Astrocyte (in vitro differentiated cells and primary cell): ENCODE measurements at regions not wholly inside any gene's neighbourhood (a gene's known extent, or its start where the extent isn't known, plus 50 kb on each side); places are given as distances from the start of the nearest gene placed in this dataset.

Source experiments
- DNase-seq: peaks from one replicate; pipeline ENCODE4 v3.0.0-alpha.2; 2010; ENCODE audit warnings: low read depth
- FAIRE-seq: peaks from 2 replicates; lab custom pipeline; 2011; peaks lifted over from hg19 to GRCh38; lab: Jason Lieb, UNC
- H2AFZ ChIP-seq: 2 replicates; pipeline ENCODE4 v1.6.0; 2012; ENCODE audit warnings: low read depth, low read length, inconsistent platforms
- H3K27ac ChIP-seq: 2 replicates; pipeline ENCODE4 v1.5.1; 2011; ENCODE audit warnings: low read depth, low read length, inconsistent platforms
- H3K27me3 ChIP-seq: 2 replicates; pipeline ENCODE4 v1.6.0; 2011; ENCODE audit warnings: low read length, inconsistent platforms; ENCODE audit not compliant: insufficient read depth
- H3K36me3 ChIP-seq: 2 replicates; pipeline ENCODE4 v1.5.1; 2011; ENCODE audit warnings: low read length, inconsistent platforms; ENCODE audit not compliant: insufficient read depth
- H3K4me1 ChIP-seq: 2 replicates; pipeline ENCODE4 v1.5.1; 2011; ENCODE audit warnings: low read length, inconsistent platforms; ENCODE audit not compliant: insufficient read depth
- H3K4me2 ChIP-seq: 2 replicates; pipeline ENCODE4 v1.6.0; 2012; ENCODE audit warnings: low read length, inconsistent platforms
- H3K4me3 ChIP-seq: 2 replicates; pipeline ENCODE4 v1.5.1; 2011; ENCODE audit warnings: low read depth, mild to moderate bottlenecking, low read length, inconsistent platforms; ENCODE audit not compliant: insufficient read depth
- H3K79me2 ChIP-seq: 2 replicates; pipeline ENCODE4 v1.6.0; 2012; ENCODE audit warnings: mild to moderate bottlenecking, low read length, inconsistent platforms; ENCODE audit not compliant: insufficient read depth
- H3K9ac ChIP-seq: 2 replicates; pipeline ENCODE4 v1.6.0; 2012; ENCODE audit warnings: mild to moderate bottlenecking, low read length, inconsistent platforms
- H3K9me3 ChIP-seq: 2 replicates; pipeline ENCODE4 v1.5.1; 2012; ENCODE audit warnings: low read depth, mild to moderate bottlenecking, low read length, inconsistent platforms; ENCODE audit not compliant: insufficient read depth
- H4K20me1 ChIP-seq: 2 replicates; pipeline ENCODE4 v1.6.0; 2012; ENCODE audit warnings: low read length, inconsistent platforms; ENCODE audit not compliant: insufficient read depth
- H3K27ac Mint-ChIP-seq: one replicate; pipeline ENCODE4 v1.8.0; 2021; ENCODE audit warnings: mild to moderate bottlenecking, mixed read lengths; ENCODE audit not compliant: unreplicated experiment
- H3K27me3 Mint-ChIP-seq: one replicate; pipeline ENCODE4 v1.8.0; 2021; ENCODE audit warnings: low read depth, mixed read lengths; ENCODE audit not compliant: unreplicated experiment
- H3K36me3 Mint-ChIP-seq: one replicate; pipeline ENCODE4 v1.8.0; 2021; ENCODE audit warnings: low read depth, mixed read lengths; ENCODE audit not compliant: unreplicated experiment
- H3K4me1 Mint-ChIP-seq: one replicate; pipeline ENCODE4 v1.8.0; 2021; ENCODE audit warnings: low read depth, mixed read lengths; ENCODE audit not compliant: unreplicated experiment
- H3K4me3 Mint-ChIP-seq: one replicate; pipeline ENCODE4 v1.8.0; 2021; ENCODE audit warnings: mild to moderate bottlenecking, moderate library complexity, mixed read lengths; ENCODE audit not compliant: unreplicated experiment
- H3K9me3 Mint-ChIP-seq: one replicate; pipeline ENCODE4 v1.8.0; 2021; ENCODE audit warnings: mild to moderate bottlenecking, mixed read lengths; ENCODE audit not compliant: unreplicated experiment
- CTCF ChIP-seq: IDR thresholded peaks from 2 replicates; pipeline ENCODE4 v1.5.1; 2011; ENCODE audit warnings: low read depth, mild to moderate bottlenecking, inconsistent platforms, low read length, moderate library complexity; ENCODE audit not compliant: insufficient read depth
- EZH2 ChIP-seq: IDR thresholded peaks from 2 replicates; pipeline ENCODE4 v1.6.1; 2012; ENCODE audit warnings: mild to moderate bottlenecking, low read length, inconsistent platforms; ENCODE audit not compliant: insufficient read depth

DNA sequence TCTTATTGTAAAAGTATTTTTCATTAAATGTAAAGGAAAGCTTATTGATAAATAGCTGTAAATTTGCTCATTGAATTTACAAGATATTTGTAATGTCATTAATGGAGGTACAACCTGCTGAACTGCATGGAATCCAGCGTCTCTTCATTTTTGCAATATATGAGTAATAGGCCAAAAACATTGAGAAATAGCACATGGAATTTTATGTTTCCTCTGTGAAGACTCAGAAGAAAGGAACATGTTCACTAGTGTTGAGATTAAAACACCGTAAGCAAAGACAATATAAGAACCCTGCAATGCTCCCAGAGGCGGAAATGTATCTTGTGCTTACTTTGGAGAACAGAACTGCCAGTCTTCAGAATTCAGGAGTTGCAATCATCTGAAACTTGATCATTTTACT is 167.6 kb downstream of the ALDH1A2 start:
- Mint-ChIP-seq H3K4me3 (no peak overlapping the region), H3K4me1 (no peaks in the 10 kb centered on the region), H3K27me3 (peaks cover 14% of the 10 kb centered on the region), H3K36me3 (no peaks in the 10 kb centered on the region), H3K9me3 (peaks cover 3% of the 10 kb centered on the region), H3K27ac (no peak overlapping the region)
- Histone ChIP-seq H2AFZ (no peak overlapping the region), H3K9me3 (no peaks in the 10 kb centered on the region), H3K4me3 (no peak overlapping the region), H3K27me3 (no peaks in the 10 kb centered on the region), H3K27ac (no peak overlapping the region), H3K4me2 (no peak overlapping the region), H3K9ac (no peak overlapping the region), H4K20me1 (no peaks in the 10 kb centered on the region), H3K4me1 (no peaks in the 10 kb centered on the region), H3K36me3 (no peaks in the 10 kb centered on the region), H3K79me2 (no peaks in the 10 kb centered on the region)
- DNase-seq (no peak), FAIRE-seq (no peak)
- TF ChIP-seq CTCF (no peak), EZH2 (no peak)

DNA sequence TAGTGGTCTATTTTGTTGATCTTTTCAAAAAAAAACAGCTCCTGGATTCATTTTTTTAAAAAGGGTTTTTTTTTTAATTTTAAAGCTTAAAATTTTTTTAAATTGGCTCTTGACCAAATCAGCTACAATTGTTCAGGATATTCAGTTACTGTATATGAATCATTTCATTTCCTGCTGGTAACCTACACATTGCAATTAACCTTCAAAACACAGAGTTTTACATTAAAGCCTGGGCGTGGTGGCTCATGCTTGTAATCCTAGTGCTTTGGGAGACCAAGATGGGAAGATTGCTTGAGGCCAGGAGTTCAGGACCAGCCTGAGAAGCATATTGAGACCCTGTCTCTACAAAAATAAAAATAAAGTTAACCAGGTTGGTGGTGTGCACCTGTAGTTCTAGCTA is 163.4 kb downstream of the ALDH1A2 start:
- no peak for FAIRE-seq
- no peak for TF ChIP-seq CTCF
- TF ChIP-seq EZH2: no peak
- H3K9ac ChIP-seq: no peak overlapping the region

More for the DNA sequence above, 163.4 kb downstream of the ALDH1A2 start:
- Mint-ChIP-seq H3K4me3 (no peak overlapping the region), H3K9me3 (peaks cover 4% of the 10 kb centered on the region), H3K27ac (no peak overlapping the region), H3K27me3 (peaks cover 5% of the 10 kb centered on the region), H3K4me1 (no peaks in the 10 kb centered on the region), H3K36me3 (no peaks in the 10 kb centered on the region)
- DNase-seq: no peak
- Histone ChIP-seq H3K4me1 (no peaks in the 10 kb centered on the region), H3K36me3 (no peaks in the 10 kb centered on the region), H3K4me3 (no peak overlapping the region), H3K4me2 (no peak overlapping the region), H3K27me3 (no peaks in the 10 kb centered on the region), H3K79me2 (no peaks in the 10 kb centered on the region), H3K9me3 (no peaks in the 10 kb centered on the region), H2AFZ (no peak overlapping the region), H4K20me1 (no peaks in the 10 kb centered on the region), H3K27ac (no peak overlapping the region)
